ENCODE measurements at regions not wholly inside any gene's neighbourhood (a gene's known extent, or its start where the extent isn't known, plus 50 kb on each side); places are given as distances from the start of the nearest gene placed in this dataset.

DNA sequence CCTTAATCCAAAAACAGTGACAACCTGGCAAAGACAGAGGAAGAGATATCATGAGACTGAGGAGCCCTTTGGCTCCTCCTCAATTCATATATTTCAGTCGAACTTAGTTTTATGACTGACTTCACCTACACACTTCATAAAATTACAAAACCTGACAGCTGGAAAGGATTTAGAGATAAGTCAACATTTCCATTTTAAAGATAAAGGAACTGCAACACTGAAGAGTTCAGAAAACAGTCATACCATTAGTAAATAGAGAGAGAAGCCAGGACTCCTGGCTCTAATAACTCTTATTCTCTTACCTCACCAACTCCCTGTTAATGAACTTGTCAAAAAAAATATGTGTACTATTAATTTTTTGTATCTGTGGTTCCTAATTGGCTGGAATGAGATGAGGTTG, 141.0 kb upstream of the COL1A2 start:
- DNase-seq (ENCODE audit: insufficient read length) (no peak), FAIRE-seq (no peak)
- TF ChIP-seq POLR2A (IDR thresholded peaks at IDR 0.05; ENCODE audit: low read depth, low read length) = no peak
- TF ChIP-seq POLR2AphosphoS5 (IDR thresholded peaks at IDR 0.05; ENCODE audit: low read depth, low read length) = no peak

DNA sequence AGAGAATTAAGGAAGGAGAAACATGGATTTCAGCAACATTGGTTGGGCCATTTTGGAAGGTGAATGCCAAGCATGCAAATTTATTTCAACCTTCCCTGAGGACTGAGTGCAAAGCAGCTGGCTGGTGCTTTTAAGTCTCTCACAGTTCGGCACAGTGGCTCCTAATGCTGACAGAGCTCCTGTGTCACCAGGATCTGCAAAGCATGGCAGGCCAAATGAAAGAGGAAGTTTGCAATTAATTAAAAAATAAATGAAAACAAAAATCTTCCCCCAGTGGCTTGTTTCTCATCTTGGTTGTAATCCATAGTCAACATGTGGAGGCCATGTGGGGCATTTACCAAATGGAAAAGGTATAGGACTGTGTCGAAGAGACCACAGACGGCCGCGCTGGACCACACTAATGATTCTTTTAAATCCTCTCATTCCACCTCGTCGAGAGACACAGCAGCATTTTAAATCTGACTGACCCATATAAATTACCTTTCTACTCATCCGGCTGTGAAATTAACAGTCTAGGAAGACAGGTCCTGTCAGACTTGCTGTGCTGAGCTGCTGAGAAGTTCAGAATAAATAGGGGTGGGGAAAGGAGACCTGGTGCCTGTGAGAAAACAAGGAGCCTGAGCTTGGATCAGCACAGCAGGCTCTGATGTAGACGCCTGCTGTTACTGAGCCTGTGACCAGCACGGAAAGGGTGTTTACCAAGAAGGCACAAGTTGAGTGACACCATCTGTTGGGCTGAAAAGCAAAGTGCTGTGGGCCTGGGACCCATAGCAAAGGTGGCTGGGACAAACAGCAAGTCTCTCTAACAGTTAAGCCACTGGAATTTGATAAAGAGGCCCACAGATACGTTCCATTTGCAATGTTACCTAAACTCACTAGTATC, 136.0 kb upstream of the COL1A2 start:
- DNase-seq (ENCODE audit: insufficient read length) (no peak), FAIRE-seq (no peak)
- no peak for TF ChIP-seq TAF1 (IDR thresholded peaks at IDR 0.05; ENCODE audit: borderline replicate concordance, low read depth, low read length)
- no peak for TF ChIP-seq POLR2AphosphoS5 (IDR thresholded peaks at IDR 0.05; ENCODE audit: low read depth, low read length)
- TF ChIP-seq POLR2A (IDR thresholded peaks at IDR 0.05; ENCODE audit: low read depth, low read length) = no peak

- no peak for DNase-seq (ENCODE audit: insufficient read length)
- no peak for TF ChIP-seq POLR2AphosphoS5 (IDR thresholded peaks at IDR 0.05; ENCODE audit: low read depth, low read length)
- TF ChIP-seq TAF1 (IDR thresholded peaks at IDR 0.05; ENCODE audit: borderline replicate concordance, low read depth, low read length) = no peak
- no peak for TF ChIP-seq POLR2A (IDR thresholded peaks at IDR 0.05; ENCODE audit: low read depth, low read length)
- FAIRE-seq = no peak
These were observed 133.6 kb upstream of the COL1A2 start for GRCh38 chr7:94261067-94261466.

GRCh38 chr7:94264756-94265155, 129.9 kb upstream of the COL1A2 start:
- no peak for DNase-seq (ENCODE audit: insufficient read length)
- no peak for FAIRE-seq
- TF ChIP-seq POLR2AphosphoS5 (IDR thresholded peaks at IDR 0.05; ENCODE audit: low read depth, low read length) (no peak), POLR2A (IDR thresholded peaks at IDR 0.05; ENCODE audit: low read depth, low read length) (no peak), TAF1 (IDR thresholded peaks at IDR 0.05; ENCODE audit: borderline replicate concordance, low read depth, low read length) (no peak)

GRCh38 chr7:94265456-94265855, 129.2 kb upstream of the COL1A2 start:
- no peak for FAIRE-seq

DNA sequence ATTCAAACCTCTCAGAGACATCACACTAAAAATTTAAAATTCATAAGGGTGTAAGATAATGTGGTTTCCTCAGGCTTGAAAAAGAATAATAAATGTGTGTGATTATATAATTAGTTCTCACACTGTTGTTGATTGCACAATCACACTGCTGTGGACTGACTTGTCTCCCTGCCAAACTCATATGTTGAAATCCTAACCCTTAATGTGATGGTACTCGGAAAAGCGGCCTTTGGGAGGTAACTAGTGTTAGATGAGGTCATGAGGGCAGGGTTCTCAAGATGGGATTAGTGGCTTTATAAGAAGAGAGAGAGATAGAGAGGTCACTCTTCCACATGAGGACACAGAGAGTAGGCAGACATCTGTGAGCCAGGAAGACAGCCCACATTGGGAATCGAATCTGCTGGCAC, 128.5 kb upstream of the COL1A2 start:
- no peak for DNase-seq (ENCODE audit: insufficient read length)
- FAIRE-seq = no peak
- TF ChIP-seq TAF1 (IDR thresholded peaks at IDR 0.05; ENCODE audit: borderline replicate concordance, low read depth, low read length) = no peak
- TF ChIP-seq POLR2A (IDR thresholded peaks at IDR 0.05; ENCODE audit: low read depth, low read length) = no peak
- no peak for TF ChIP-seq POLR2AphosphoS5 (IDR thresholded peaks at IDR 0.05; ENCODE audit: low read depth, low read length)

More at GRCh38 chr7:94265456-94265855, 129.2 kb upstream of the COL1A2 start:
- no peak for DNase-seq (ENCODE audit: insufficient read length)
- TF ChIP-seq TAF1 (IDR thresholded peaks at IDR 0.05; ENCODE audit: borderline replicate concordance, low read depth, low read length) (no peak), POLR2A (IDR thresholded peaks at IDR 0.05; ENCODE audit: low read depth, low read length) (no peak), POLR2AphosphoS5 (IDR thresholded peaks at IDR 0.05; ENCODE audit: low read depth, low read length) (no peak)

- FAIRE-seq = no peak
- TF ChIP-seq POLR2A (IDR thresholded peaks at IDR 0.05; ENCODE audit: low read depth, low read length) (no peak), POLR2AphosphoS5 (IDR thresholded peaks at IDR 0.05; ENCODE audit: low read depth, low read length) (no peak), TAF1 (IDR thresholded peaks at IDR 0.05; ENCODE audit: borderline replicate concordance, low read depth, low read length) (no peak)
These were observed 123.9 kb upstream of the COL1A2 start for GRCh38 chr7:94270772-94271171.

GRCh38 chr7:94272821-94273583, 121.7 kb upstream of the COL1A2 start:
- DNase-seq (ENCODE audit: insufficient read length) (no peak), FAIRE-seq (no peak)
- no peak for TF ChIP-seq POLR2AphosphoS5 (IDR thresholded peaks at IDR 0.05; ENCODE audit: low read depth, low read length)
- no peak for TF ChIP-seq POLR2A (IDR thresholded peaks at IDR 0.05; ENCODE audit: low read depth, low read length)
- TF ChIP-seq TAF1 (IDR thresholded peaks at IDR 0.05; ENCODE audit: borderline replicate concordance, low read depth, low read length) = no peak

More at GRCh38 chr7:94270772-94271171, 123.9 kb upstream of the COL1A2 start:
- no peak for DNase-seq (ENCODE audit: insufficient read length)

- no peak for FAIRE-seq
- no peak for TF ChIP-seq TAF1 (IDR thresholded peaks at IDR 0.05; ENCODE audit: borderline replicate concordance, low read depth, low read length)
- TF ChIP-seq POLR2A (IDR thresholded peaks at IDR 0.05; ENCODE audit: low read depth, low read length) = no peak
- no peak for TF ChIP-seq POLR2AphosphoS5 (IDR thresholded peaks at IDR 0.05; ENCODE audit: low read depth, low read length)
- no peak for DNase-seq (ENCODE audit: insufficient read length)
These were observed 119.9 kb upstream of the COL1A2 start for GRCh38 chr7:94274828-94275227.

- FAIRE-seq = no peak
- no peak for DNase-seq (ENCODE audit: insufficient read length)
- TF ChIP-seq TAF1 (IDR thresholded peaks at IDR 0.05; ENCODE audit: borderline replicate concordance, low read depth, low read length) = no peak
These were observed 118.7 kb upstream of the COL1A2 start for GRCh38 chr7:94276027-94276426.

- TF ChIP-seq TAF1 (IDR thresholded peaks at IDR 0.05; ENCODE audit: borderline replicate concordance, low read depth, low read length) (no peak), POLR2A (IDR thresholded peaks at IDR 0.05; ENCODE audit: low read depth, low read length) (no peak), POLR2AphosphoS5 (IDR thresholded peaks at IDR 0.05; ENCODE audit: low read depth, low read length) (no peak)
- no peak for FAIRE-seq
- no peak for DNase-seq (ENCODE audit: insufficient read length)
These were observed 117.9 kb upstream of the COL1A2 start for GRCh38 chr7:94276795-94277194.

DNA sequence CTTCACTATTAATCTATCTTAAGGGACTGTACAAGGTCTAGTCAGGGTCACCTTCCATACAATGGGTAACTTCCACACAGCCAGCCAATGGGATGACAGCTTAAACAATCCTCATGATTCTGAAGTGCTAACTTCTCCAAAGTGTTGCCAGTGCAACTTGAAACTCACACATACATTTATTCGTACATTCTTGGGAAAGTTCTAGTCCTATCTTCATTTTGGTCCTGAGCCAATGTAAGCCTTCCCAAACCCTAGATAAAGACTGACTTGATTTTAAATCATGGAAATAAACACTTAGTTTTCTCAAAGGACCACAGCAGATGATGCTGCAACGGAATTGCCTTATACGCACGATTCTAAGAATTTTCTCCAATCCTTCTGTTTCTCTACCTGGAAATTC, 117.5 kb upstream of the COL1A2 start:
- DNase-seq (ENCODE audit: insufficient read length) (no peak), FAIRE-seq (no peak)
- no peak for TF ChIP-seq POLR2A (IDR thresholded peaks at IDR 0.05; ENCODE audit: low read depth, low read length)
- TF ChIP-seq POLR2AphosphoS5 (IDR thresholded peaks at IDR 0.05; ENCODE audit: low read depth, low read length) = no peak
- no peak for TF ChIP-seq TAF1 (IDR thresholded peaks at IDR 0.05; ENCODE audit: borderline replicate concordance, low read depth, low read length)
